Upper lobe of left lung (tissue), 4 donors: ENCODE measurements at regions not wholly inside any gene's neighbourhood (a gene's known extent, or its start where the extent isn't known, plus 50 kb on each side); places are given as distances from the start of the nearest gene placed in this dataset.

Experiments
- CTCF ChIP-seq, 6 experiments: fragments of 450-650 bp in 4 of 6; fragments of 200-600 bp in 2 of 6; sonication (generic) in 2 of 6; IDR thresholded peaks; one replicate each; pipeline ENCODE4 v1.5.1; 2016 to 2019; ENCODE audit warnings: antibody characterized with exemption in 6 of 6
- EP300 ChIP-seq, 4 donors: sonication (generic); formaldehyde crosslinking; IDR thresholded peaks; one replicate each; pipeline ENCODE4 v1.5.1; 2017; ENCODE audit warnings: antibody characterized with exemption in 4 of 4, control low read depth in 2 of 4
- POLR2A ChIP-seq, 4 donors: fragments of 450-650 bp; IDR thresholded peaks; one replicate each; pipeline ENCODE4 v1.5.1; 2016 to 2017; ENCODE audit warnings: antibody characterized with exemption in 4 of 4, mild to moderate bottlenecking in 2 of 4
- POLR2AphosphoS5 ChIP-seq, 2 donors: sonication (generic); formaldehyde crosslinking; IDR thresholded peaks; one replicate each; pipeline ENCODE4 v1.5.1; 2017; ENCODE audit warnings: antibody characterized with exemption in 2 of 2

- TF ChIP-seq POLR2AphosphoS5 (IDR thresholded peaks at IDR 0.05) (no peak), CTCF (IDR thresholded peaks at IDR 0.05) (no peak), POLR2A (IDR thresholded peaks at IDR 0.05) (no peak), EP300 (IDR thresholded peaks at IDR 0.05) (no peak)
Observed at GRCh38 chr4:187541666-187542065, 453.9 kb upstream of the ZFP42 start.
